Motor neuron (in vitro differentiated cells): ENCODE measurements at regions not wholly inside any gene's neighbourhood (a gene's known extent, or its start where the extent isn't known, plus 50 kb on each side); places are given as distances from the start of the nearest gene placed in this dataset.
"Not testable (repeated sequence)": the region's sequence is repeated elsewhere in the genome, so short reads cannot be mapped to it uniquely, and the experiment has no call there.

Experiments used
- ATAC-seq, 8 experiments: fragments of 200-7000 bp; cut with Tn5 transposase; replicated peaks in 6 of 8; 2 replicates each; pipeline ENCODE4 v1.8.0; 2021; ENCODE audit warnings: mild to moderate bottlenecking in 8 of 8, moderate library complexity in 8 of 8
- H3K27ac ChIP-seq, 2 donors: fragments of 250-450 bp; sonication (Bioruptor Pico); 2 replicates each; pipeline ENCODE4 v1.9.0; 2021; ENCODE audit warnings: antibody characterized with exemption in 2 of 2, mild to moderate bottlenecking in 2 of 2, moderate library complexity in 1 of 2
- H3K4me1 ChIP-seq, 2 donors: fragments of 250-450 bp; sonication (Bioruptor Pico); replicated peaks in 1 of 2; 2 replicates each; pipeline ENCODE4 v1.6.1; 2021; ENCODE audit warnings: antibody characterized with exemption in 2 of 2, mild to moderate bottlenecking in 2 of 2, moderate library complexity in 1 of 2
- H3K4me3 ChIP-seq, 5 donors: fragments of 250-450 bp; sonication (Bioruptor Pico); 2 replicates each; pipeline ENCODE4 v1.9.0; 2021; ENCODE audit warnings: antibody characterized with exemption in 5 of 5, mild to moderate bottlenecking in 5 of 5, moderate library complexity in 4 of 5
- WGBS, 10 experiments: fragments of 450-650 bp; shearing (Covaris generic); methylation state at CpG; one replicate each; pipeline ENCODE4 v1.0.0; 2022; 5-methylcytosine and 5-hydroxymethylcytosine counted together
- in situ Hi-C, 9 experiments: fragments of 400-800 bp; cut with MboI; loops; one replicate each; pipeline ENCODE4 v1.15.0; 2021; ENCODE audit warnings: low sequenced_read_pairs in 9 of 9, low pct_unique_long_range_greater_than_20kb in 2 of 9; ENCODE audit not compliant: unreplicated experiment in 9 of 9

DNA sequence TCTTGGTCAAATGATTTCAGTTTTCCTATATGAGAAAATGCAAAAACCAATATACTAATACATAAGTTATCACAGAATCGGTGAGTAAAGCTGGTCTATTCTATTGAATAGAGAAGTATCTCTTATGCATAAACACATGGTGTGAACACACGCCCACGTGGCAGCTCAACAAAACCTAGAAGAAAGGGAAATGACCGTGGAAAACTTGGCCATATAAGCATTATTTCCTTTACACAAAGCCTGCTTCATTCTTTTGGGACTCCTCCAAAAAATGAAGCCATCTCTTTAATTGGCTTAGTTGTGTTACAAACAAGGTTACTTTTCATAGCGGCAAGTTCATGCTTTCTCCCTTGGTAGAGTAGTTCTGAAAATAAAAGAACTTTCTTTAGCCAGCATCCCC, 183.2 kb downstream of the TMEM161B start:
- in situ Hi-C loops: no loop called here
- ATAC-seq: no peak
- Histone ChIP-seq H3K27ac (no peak overlapping the region), H3K4me1 (peaks cover 14 to 15% of the 10 kb centered on the region in 2 donors), H3K4me3 (no peak overlapping the region)
- 0 to 100% (median 83%) methylated on average over 1 to 5 of the region's 5 CpGs; no CpG with 5 or more reads in 2 of the 10 experiments for WGBS, 10 experiments

DNA sequence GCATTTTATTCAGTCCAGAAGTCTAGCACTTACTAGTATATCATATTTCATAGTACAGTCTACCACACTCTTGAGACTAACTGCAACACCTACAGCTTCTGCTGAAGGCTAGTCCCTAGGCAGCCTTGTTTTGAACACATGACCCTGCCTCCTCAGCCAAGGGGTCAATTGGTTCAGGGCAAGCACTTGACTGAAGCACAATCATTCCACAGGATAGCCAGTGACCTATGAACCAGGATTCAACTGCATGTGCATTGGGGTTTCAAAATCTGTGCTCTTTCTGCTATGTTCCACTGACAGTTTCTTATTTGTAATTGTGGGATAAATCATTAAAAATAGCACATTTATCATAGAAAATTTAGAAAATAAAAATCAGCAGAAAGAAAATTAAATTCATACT, 186.8 kb downstream of the TMEM161B start:
- Histone ChIP-seq H3K4me3 (no peak overlapping the region), H3K4me1 (peaks cover 0 to 3% of the 10 kb centered on the region in 2 donors), H3K27ac (no peak overlapping the region)
- in situ Hi-C loops: no loop called here
- no peak for ATAC-seq

DNA sequence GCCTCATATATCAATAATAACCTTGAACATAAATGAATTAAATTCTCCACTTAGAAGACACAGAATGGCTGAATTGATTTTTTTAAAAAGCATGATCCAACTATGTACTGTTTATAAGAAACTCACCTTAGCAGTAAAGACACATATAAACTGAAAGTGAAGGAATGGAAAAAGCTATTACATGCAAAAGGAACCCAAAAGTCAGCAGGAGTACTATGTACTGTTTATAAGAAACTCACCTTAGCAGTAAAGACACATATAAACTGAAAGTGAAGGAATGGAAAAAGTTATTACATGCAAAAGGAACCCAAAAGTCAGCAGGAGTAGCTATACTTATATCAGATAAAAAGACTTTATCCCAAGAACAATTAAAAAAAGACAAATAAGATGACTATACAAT, 204.8 kb downstream of the TMEM161B start:
- no peak for ATAC-seq
- no peak overlapping the region for H3K27ac ChIP-seq
- in situ Hi-C loops: no loop called here
- H3K4me1 ChIP-seq: no peaks in the 10 kb centered on the region
- no peak overlapping the region for H3K4me3 ChIP-seq

DNA sequence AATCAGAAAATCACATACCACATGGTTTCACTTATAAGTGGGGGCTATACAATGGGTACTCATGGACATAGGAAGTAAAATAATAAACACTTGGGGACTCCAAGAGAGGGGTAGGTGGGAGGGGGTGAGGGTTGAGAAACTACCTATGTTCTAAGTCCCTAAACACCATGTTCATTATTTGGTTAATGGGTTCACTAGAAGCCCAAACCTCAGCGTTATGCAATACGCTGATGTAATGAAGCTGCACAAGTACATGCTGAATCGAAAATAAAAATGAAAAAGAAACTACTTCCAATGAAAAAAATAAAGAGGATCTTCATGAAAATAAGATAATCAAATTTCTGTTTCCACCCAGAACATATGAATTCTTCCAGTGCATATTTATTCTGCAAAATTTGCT, 208.5 kb downstream of the TMEM161B start:
- in situ Hi-C loops: no loop called here
- WGBS, 10 experiments: 17 to 100% (median 89%) methylated on average over 1 to 3 of the region's 3 CpGs; no CpG with 5 or more reads in 2 of the 10 experiments
- no peak for ATAC-seq
- Histone ChIP-seq H3K4me3 (no peak overlapping the region), H3K4me1 (no peaks in the 10 kb centered on the region), H3K27ac (no peak overlapping the region)

DNA sequence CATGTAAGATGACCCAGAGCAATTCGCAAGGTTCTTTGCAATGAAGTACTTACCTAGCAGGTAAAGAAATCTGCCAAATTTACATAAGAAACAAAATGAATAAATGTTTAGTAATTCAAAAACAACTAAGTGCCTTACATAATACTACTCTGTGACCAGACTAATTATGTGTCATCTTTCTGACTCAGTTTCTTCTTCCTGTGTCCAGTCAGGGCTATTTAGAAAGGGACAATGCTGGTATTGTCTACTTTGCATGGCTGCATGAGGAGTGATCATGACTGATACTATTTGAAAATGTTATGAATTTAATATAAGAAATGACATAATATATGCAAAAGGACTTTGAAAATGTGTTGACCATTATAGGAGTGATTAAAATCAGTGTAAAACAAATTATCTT, 210.0 kb downstream of the TMEM161B start:
- 63 to 100% (median 85%) methylated on average over 1 of the region's 1 CpG; no CpG with 5 or more reads in 2 of the 10 experiments for WGBS, 10 experiments
- in situ Hi-C loops: no loop called here
- no peak overlapping the region for H3K27ac ChIP-seq
- no peak for ATAC-seq
- no peaks in the 10 kb centered on the region for H3K4me1 ChIP-seq
- no peak overlapping the region for H3K4me3 ChIP-seq

DNA sequence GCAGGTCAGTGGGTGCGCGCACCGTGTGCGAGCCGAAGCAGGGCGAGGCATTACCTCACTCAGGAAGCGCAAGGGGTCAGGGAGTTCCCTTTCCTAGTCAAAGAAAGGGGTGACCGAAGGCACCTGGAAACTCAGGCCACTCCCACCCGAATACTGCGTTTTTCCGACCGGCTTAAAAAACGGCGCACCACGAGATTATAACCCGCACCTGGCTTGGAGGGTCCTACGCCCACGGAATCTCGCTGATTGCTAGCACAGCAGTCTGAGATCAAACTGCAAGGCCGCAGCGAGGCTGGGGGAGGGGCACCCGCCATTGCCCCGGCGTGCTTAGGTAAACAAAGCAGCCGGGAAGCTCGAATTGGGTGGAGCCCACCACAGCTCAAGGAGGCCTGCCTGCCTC, 216.2 kb downstream of the TMEM161B start:
- no CpG with 5 or more reads among the region's 26 CpGs for WGBS, 10 experiments
- H3K4me3 ChIP-seq, H3K27ac ChIP-seq, H3K4me1 ChIP-seq, in situ Hi-C loops, ATAC-seq: not testable (repeated sequence)

DNA sequence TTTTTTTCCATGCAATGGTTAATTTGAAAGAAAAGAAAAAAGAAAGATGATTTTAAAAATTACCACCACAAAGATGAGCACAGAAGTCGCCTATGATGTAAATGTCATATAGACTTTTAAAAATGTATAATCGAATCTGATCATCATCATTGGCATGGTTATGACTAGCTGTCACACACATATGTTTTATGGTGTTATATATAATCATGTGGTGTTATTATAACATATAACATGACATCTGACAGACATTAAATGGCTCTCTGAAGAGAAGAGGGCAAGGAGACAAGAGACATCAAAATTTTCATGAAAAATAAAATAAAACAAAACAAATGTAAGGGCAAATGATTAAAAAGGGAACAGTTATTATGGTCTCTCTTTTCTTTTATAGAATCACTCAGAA, 217.5 kb downstream of the TMEM161B start:
- no peak for ATAC-seq
- Histone ChIP-seq H3K4me3 (no peak overlapping the region), H3K27ac (no peak overlapping the region), H3K4me1 (peaks cover 0 to 3% of the 10 kb centered on the region in 2 donors)
- in situ Hi-C loops: no loop called here
- WGBS, 10 experiments: 0 to 96% (median 79%) methylated on average over 1 to 2 of the region's 2 CpGs; no CpG with 5 or more reads in 1 of the 10 experiments

DNA sequence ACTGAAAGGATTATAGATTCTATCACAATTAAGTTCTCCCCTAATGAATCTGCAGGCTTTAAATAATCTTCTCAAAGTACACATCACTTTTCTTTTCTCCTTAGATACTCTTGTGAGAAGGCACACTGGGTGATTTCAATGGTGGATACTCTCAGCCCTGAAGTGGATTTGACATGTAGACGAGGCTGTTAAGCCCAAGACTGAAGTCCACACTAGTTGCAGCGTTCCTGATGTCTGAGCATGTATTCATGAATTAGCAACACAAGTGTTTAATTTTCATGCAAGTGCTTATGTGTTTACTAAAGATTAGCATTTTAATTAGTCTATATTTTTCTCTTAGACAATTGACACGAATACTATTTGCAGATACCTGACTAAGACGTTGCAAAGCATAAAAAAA, 218.9 kb downstream of the TMEM161B start:
- H3K27ac ChIP-seq: no peak overlapping the region
- ATAC-seq: no peak
- peaks cover 0 to 9% of the 10 kb centered on the region in 2 donors for H3K4me1 ChIP-seq
- in situ Hi-C loops: no loop called here
- 0 to 62% (median 20%) methylated on average over 2 to 4 of the region's 4 CpGs for WGBS, 10 experiments
- no peak overlapping the region for H3K4me3 ChIP-seq

DNA sequence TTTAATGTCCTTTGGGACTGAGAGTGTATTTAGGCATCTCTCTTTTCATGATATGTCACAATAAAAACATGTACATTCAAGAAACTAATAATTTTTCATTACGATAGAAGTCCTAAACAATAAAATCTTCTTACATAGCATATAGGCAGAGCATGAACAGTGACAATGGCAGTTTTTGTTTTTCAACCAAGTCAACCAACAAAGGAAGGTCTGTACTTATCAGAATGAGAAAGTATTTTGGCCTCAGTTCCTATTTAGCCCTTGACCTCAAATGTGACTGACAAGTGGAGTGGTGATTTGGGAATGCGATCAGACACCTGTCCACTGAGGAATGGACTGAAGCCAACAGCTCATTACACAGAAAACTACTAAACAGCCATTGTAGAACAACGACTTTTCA, 219.5 kb downstream of the TMEM161B start:
- no peak overlapping the region for H3K27ac ChIP-seq
- H3K4me3 ChIP-seq: no peak overlapping the region
- in situ Hi-C loops: no loop called here
- H3K4me1 ChIP-seq: peaks cover 0 to 9% of the 10 kb centered on the region in 2 donors
- no peak for ATAC-seq
- 0 to 100% (median 60%) methylated on average over 1 to 3 of the region's 3 CpGs; no CpG with 5 or more reads in 1 of the 10 experiments for WGBS, 10 experiments

DNA sequence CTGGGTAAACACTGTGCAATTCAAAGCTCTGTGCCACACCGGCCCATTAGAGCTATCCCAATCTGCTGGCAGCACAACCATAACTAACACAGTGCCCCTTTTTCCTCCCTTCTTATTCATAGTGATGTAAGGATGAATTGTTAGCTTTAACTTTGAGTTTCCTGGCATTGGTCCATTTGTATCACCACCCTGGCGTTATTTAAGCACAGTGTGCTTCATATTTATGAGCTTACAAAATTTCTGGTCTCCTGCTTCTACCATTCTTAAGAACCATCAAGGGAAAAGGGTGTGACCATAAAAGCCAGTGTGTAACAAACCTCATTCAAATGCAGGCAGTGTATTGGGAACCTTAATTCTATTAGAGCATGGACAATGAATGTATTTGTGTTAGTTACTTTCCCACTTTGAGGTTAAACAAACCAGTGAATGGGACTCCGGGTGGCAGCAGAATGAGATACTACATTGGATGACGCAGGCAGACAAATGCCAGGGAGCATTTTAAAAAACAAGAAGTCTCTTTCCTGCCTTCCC, 222.6 kb downstream of the TMEM161B start:
- 0 to 70% (median 41%) methylated on average over 1 to 4 of the region's 4 CpGs; no CpG with 5 or more reads in 2 of the 10 experiments for WGBS, 10 experiments
- Histone ChIP-seq H3K4me1 (peaks cover 0 to 9% of the 10 kb centered on the region in 2 donors), H3K4me3 (no peak overlapping the region), H3K27ac (no peak overlapping the region)
- peak in 5 of 8 experiments; percentile 73 to 88 (median 86) for ATAC-seq
- in situ Hi-C loops: no loop called here

DNA sequence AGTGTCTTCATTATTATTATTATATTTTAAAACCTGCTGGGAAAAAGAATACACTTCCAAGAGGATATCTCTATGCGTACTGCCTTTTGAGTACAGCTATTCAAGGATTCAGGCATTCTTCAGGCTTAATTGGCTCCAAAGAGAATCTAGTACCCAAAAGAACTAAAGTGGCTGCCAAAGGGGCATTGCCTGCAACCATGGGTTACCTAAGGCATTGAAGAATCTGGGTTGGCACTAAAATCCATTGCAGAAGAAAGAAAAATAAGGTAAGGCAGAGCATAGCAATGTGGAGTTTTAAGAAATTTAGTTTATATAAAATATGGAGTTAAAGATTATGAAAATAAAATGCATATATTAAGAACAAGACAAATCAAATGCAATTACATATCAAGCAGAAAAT, 223.5 kb downstream of the TMEM161B start:
- 0 to 40% (median 0%) methylated on average over 1 of the region's 1 CpG; no CpG with 5 or more reads in 1 of the 10 experiments for WGBS, 10 experiments
- peak in 1 of 8 experiments; percentile 64 for ATAC-seq
- Histone ChIP-seq H3K4me3 (no peak overlapping the region), H3K4me1 (peaks cover 0 to 9% of the 10 kb centered on the region in 2 donors), H3K27ac (no peak overlapping the region)
- in situ Hi-C loops: no loop called here

DNA sequence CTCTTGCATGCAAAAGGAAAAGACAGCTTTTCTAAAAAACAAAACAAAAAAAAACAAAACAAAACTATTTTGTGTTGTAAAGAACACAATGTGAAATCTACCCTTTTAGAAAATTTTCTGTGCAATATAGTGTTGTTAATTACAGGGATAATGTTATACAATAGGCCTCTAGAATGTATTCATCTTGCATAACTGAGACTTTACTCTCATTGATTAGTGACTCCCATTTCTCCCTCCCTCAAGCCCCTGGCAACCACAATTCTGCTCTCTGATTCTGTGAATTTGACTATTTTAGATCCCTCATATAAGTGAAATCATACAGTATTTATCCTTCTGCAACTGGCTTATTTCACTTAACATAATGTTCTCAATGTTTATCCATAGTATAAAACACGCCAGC, 234.1 kb downstream of the TMEM161B start:
- no peak overlapping the region for H3K27ac ChIP-seq
- H3K4me1 ChIP-seq: no peaks in the 10 kb centered on the region
- in situ Hi-C loops: no loop called here
- 0 to 100% (median 50%) methylated on average over 1 of the region's 1 CpG; no CpG with 5 or more reads in 2 of the 10 experiments for WGBS, 10 experiments
- ATAC-seq: no peak
- H3K4me3 ChIP-seq: no peak overlapping the region

DNA sequence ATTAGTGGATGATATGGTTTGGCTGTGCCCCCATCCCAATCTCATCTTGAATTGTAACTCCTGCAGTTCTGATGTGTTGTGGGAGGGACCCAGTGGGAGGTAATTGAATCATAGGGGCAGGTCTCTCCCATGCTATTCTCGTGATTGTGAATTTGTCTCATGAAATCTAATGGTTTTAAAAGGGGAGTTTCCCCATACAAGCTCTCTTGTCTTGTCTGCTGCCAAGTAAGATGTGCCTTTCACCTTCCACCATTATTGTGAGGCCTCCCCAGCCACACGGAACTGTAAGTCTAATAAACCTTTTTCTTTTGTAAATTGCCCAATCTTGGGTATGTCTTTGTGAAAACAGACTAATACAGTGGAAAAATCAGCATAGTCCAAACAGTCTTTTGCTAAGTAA, 235.5 kb downstream of the TMEM161B start:
- Histone ChIP-seq H3K27ac (no peak overlapping the region), H3K4me3 (no peak overlapping the region), H3K4me1 (no peaks in the 10 kb centered on the region)
- no peak for ATAC-seq
- in situ Hi-C loops: no loop called here
- 0 to 80% (median 43%) methylated on average over 1 to 2 of the region's 2 CpGs; no CpG with 5 or more reads in 2 of the 10 experiments for WGBS, 10 experiments

DNA sequence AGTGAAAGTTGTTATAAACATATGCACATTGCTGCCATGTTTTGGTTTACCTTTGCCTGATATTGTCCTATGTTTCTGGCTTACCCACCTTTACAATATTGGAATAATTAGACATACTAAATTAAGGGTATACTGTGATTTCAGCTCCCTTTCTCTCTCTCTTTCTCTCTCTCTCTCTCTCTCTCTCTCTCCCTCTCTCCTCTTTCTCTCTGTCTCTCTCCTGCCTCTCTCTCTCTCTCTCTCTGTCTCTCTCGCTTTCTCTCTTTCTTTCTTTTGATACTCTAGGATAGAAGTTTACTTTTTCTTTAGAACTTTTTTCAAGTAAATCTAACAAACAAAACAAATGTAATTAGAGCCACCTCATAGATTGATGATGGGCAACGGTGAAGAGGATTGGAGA, 239.6 kb downstream of the TMEM161B start:
- 14 to 100% (median 87%) methylated on average over 1 to 2 of the region's 2 CpGs for WGBS, 10 experiments
- H3K4me1 ChIP-seq: no peaks in the 10 kb centered on the region
- H3K27ac ChIP-seq: no peak overlapping the region
- H3K4me3 ChIP-seq: no peak overlapping the region
- in situ Hi-C loops: no loop called here
- no peak for ATAC-seq
